ENCODE measurements at regions not wholly inside any gene's neighbourhood (a gene's known extent, or its start where the extent isn't known, plus 50 kb on each side); places are given as distances from the start of the nearest gene placed in this dataset.

GRCh38 chrX:94123062-94123461 lies 449.1 kb downstream of the FAM133A start:
- H3K9ac ChIP-seq (ENCODE audit: low read length): no peak overlapping the region
- DNase-seq (ENCODE audit: low read depth): no peak
- no peaks in the 10 kb centered on the region for H3K36me3 ChIP-seq (ENCODE audit: control insufficient read depth, insufficient read depth, low read length, severe bottlenecking)
- no peaks in the 10 kb centered on the region for H3K9me3 ChIP-seq (ENCODE audit: control insufficient read depth, low read length)
- H3K27me3 ChIP-seq (replicated peaks; ENCODE audit: control insufficient read depth, insufficient read depth, low read length): no peaks in the 10 kb centered on the region
- H3K4me1 ChIP-seq (ENCODE audit: control insufficient read depth, insufficient read depth, low read length): no peaks in the 10 kb centered on the region
- H3K4me3 ChIP-seq (ENCODE audit: low read length): no peak overlapping the region

- no peaks in the 10 kb centered on the region for H3K27me3 ChIP-seq (replicated peaks; ENCODE audit: control insufficient read depth, insufficient read depth, low read length)
- H3K4me1 ChIP-seq (ENCODE audit: control insufficient read depth, insufficient read depth, low read length): no peaks in the 10 kb centered on the region
- H3K9ac ChIP-seq (ENCODE audit: low read length): no peak overlapping the region
- peaks cover 4% of the 10 kb centered on the region for H3K9me3 ChIP-seq (ENCODE audit: control insufficient read depth, low read length)
- no peaks in the 10 kb centered on the region for H3K36me3 ChIP-seq (ENCODE audit: control insufficient read depth, insufficient read depth, low read length, severe bottlenecking)
- DNase-seq (ENCODE audit: low read depth): no peak
- H3K4me3 ChIP-seq (ENCODE audit: low read length): no peak overlapping the region
Observed at GRCh38 chrX:94162971-94163370, 489.0 kb downstream of the FAM133A start.

- Histone ChIP-seq H3K9me3 (ENCODE audit: control insufficient read depth, low read length) (peaks cover 10% of the 10 kb centered on the region), H3K9ac (ENCODE audit: low read length) (no peak overlapping the region), H3K4me3 (ENCODE audit: low read length) (no peak overlapping the region), H3K36me3 (ENCODE audit: control insufficient read depth, insufficient read depth, low read length, severe bottlenecking) (no peaks in the 10 kb centered on the region), H3K4me1 (ENCODE audit: control insufficient read depth, insufficient read depth, low read length) (no peaks in the 10 kb centered on the region), H3K27me3 (replicated peaks; ENCODE audit: control insufficient read depth, insufficient read depth, low read length) (no peaks in the 10 kb centered on the region)
- no peak for DNase-seq (ENCODE audit: low read depth)
Observed at GRCh38 chrX:94178145-94178788, 504.3 kb downstream of the FAM133A start.

GRCh38 chrX:94204524-94204923 lies 530.5 kb downstream of the FAM133A start:
- Histone ChIP-seq H3K4me1 (ENCODE audit: control insufficient read depth, insufficient read depth, low read length) (no peaks in the 10 kb centered on the region), H3K9me3 (ENCODE audit: control insufficient read depth, low read length) (no peaks in the 10 kb centered on the region), H3K4me3 (ENCODE audit: low read length) (no peak overlapping the region), H3K27me3 (replicated peaks; ENCODE audit: control insufficient read depth, insufficient read depth, low read length) (no peaks in the 10 kb centered on the region), H3K36me3 (ENCODE audit: control insufficient read depth, insufficient read depth, low read length, severe bottlenecking) (no peaks in the 10 kb centered on the region), H3K9ac (ENCODE audit: low read length) (no peak overlapping the region)
- DNase-seq (ENCODE audit: low read depth): no peak

- Histone ChIP-seq H3K4me3 (ENCODE audit: low read length) (no peak overlapping the region), H3K4me1 (ENCODE audit: control insufficient read depth, insufficient read depth, low read length) (no peaks in the 10 kb centered on the region), H3K9me3 (ENCODE audit: control insufficient read depth, low read length) (no peaks in the 10 kb centered on the region), H3K9ac (ENCODE audit: low read length) (no peak overlapping the region), H3K36me3 (ENCODE audit: control insufficient read depth, insufficient read depth, low read length, severe bottlenecking) (no peaks in the 10 kb centered on the region), H3K27me3 (replicated peaks; ENCODE audit: control insufficient read depth, insufficient read depth, low read length) (no peaks in the 10 kb centered on the region)
- no peak for DNase-seq (ENCODE audit: low read depth)
Observed at GRCh38 chrX:94216738-94217137, 542.7 kb downstream of the FAM133A start.

GRCh38 chrX:94252211-94252610 lies 578.2 kb downstream of the FAM133A start:
- no peak for DNase-seq (ENCODE audit: low read depth)
- H3K27me3 ChIP-seq (replicated peaks; ENCODE audit: control insufficient read depth, insufficient read depth, low read length): peaks cover 2% of the 10 kb centered on the region
- H3K9ac ChIP-seq (ENCODE audit: low read length): no peak overlapping the region
- no peaks in the 10 kb centered on the region for H3K36me3 ChIP-seq (ENCODE audit: control insufficient read depth, insufficient read depth, low read length, severe bottlenecking)
- H3K4me1 ChIP-seq (ENCODE audit: control insufficient read depth, insufficient read depth, low read length): no peaks in the 10 kb centered on the region
- no peak overlapping the region for H3K4me3 ChIP-seq (ENCODE audit: low read length)
- H3K9me3 ChIP-seq (ENCODE audit: control insufficient read depth, low read length): no peaks in the 10 kb centered on the region

GRCh38 chrX:94256396-94256795 lies 582.4 kb downstream of the FAM133A start:
- no peak overlapping the region for H3K4me3 ChIP-seq (ENCODE audit: low read length)
- DNase-seq (ENCODE audit: low read depth): no peak
- H3K9ac ChIP-seq (ENCODE audit: low read length): no peak overlapping the region
- H3K27me3 ChIP-seq (replicated peaks; ENCODE audit: control insufficient read depth, insufficient read depth, low read length): no peaks in the 10 kb centered on the region
- H3K36me3 ChIP-seq (ENCODE audit: control insufficient read depth, insufficient read depth, low read length, severe bottlenecking): no peaks in the 10 kb centered on the region
- H3K4me1 ChIP-seq (ENCODE audit: control insufficient read depth, insufficient read depth, low read length): no peaks in the 10 kb centered on the region
- H3K9me3 ChIP-seq (ENCODE audit: control insufficient read depth, low read length): peaks cover 13% of the 10 kb centered on the region

GRCh38 chrX:94265323-94265722 lies 591.3 kb downstream of the FAM133A start:
- H3K9ac ChIP-seq (ENCODE audit: low read length): no peak overlapping the region
- DNase-seq (ENCODE audit: low read depth): no peak
- no peaks in the 10 kb centered on the region for H3K36me3 ChIP-seq (ENCODE audit: control insufficient read depth, insufficient read depth, low read length, severe bottlenecking)
- peaks cover 13% of the 10 kb centered on the region for H3K9me3 ChIP-seq (ENCODE audit: control insufficient read depth, low read length)
- H3K4me1 ChIP-seq (ENCODE audit: control insufficient read depth, insufficient read depth, low read length): no peaks in the 10 kb centered on the region
- H3K27me3 ChIP-seq (replicated peaks; ENCODE audit: control insufficient read depth, insufficient read depth, low read length): no peaks in the 10 kb centered on the region
- H3K4me3 ChIP-seq (ENCODE audit: low read length): no peak overlapping the region

- H3K4me1 ChIP-seq (ENCODE audit: control insufficient read depth, insufficient read depth, low read length): no peaks in the 10 kb centered on the region
- DNase-seq (ENCODE audit: low read depth): no peak
- no peaks in the 10 kb centered on the region for H3K36me3 ChIP-seq (ENCODE audit: control insufficient read depth, insufficient read depth, low read length, severe bottlenecking)
- H3K4me3 ChIP-seq (ENCODE audit: low read length): no peak overlapping the region
- H3K27me3 ChIP-seq (replicated peaks; ENCODE audit: control insufficient read depth, insufficient read depth, low read length): no peaks in the 10 kb centered on the region
- no peak overlapping the region for H3K9ac ChIP-seq (ENCODE audit: low read length)
- H3K9me3 ChIP-seq (ENCODE audit: control insufficient read depth, low read length): peaks cover 12% of the 10 kb centered on the region
Observed at GRCh38 chrX:94288325-94288724, 614.3 kb downstream of the FAM133A start.

GRCh38 chrX:94288972-94289371 lies 615.0 kb downstream of the FAM133A start:
- H3K27me3 ChIP-seq (replicated peaks; ENCODE audit: control insufficient read depth, insufficient read depth, low read length): no peaks in the 10 kb centered on the region
- H3K4me1 ChIP-seq (ENCODE audit: control insufficient read depth, insufficient read depth, low read length): no peaks in the 10 kb centered on the region
- no peak for DNase-seq (ENCODE audit: low read depth)
- no peak overlapping the region for H3K9ac ChIP-seq (ENCODE audit: low read length)
- H3K9me3 ChIP-seq (ENCODE audit: control insufficient read depth, low read length): peaks cover 6% of the 10 kb centered on the region
- H3K4me3 ChIP-seq (ENCODE audit: low read length): no peak overlapping the region
- H3K36me3 ChIP-seq (ENCODE audit: control insufficient read depth, insufficient read depth, low read length, severe bottlenecking): no peaks in the 10 kb centered on the region

- Histone ChIP-seq H3K27me3 (replicated peaks; ENCODE audit: control insufficient read depth, insufficient read depth, low read length) (no peaks in the 10 kb centered on the region), H3K4me3 (ENCODE audit: low read length) (no peak overlapping the region), H3K9me3 (ENCODE audit: control insufficient read depth, low read length) (peaks cover 19% of the 10 kb centered on the region), H3K36me3 (ENCODE audit: control insufficient read depth, insufficient read depth, low read length, severe bottlenecking) (no peaks in the 10 kb centered on the region), H3K9ac (ENCODE audit: low read length) (no peak overlapping the region), H3K4me1 (ENCODE audit: control insufficient read depth, insufficient read depth, low read length) (no peaks in the 10 kb centered on the region)
- DNase-seq (ENCODE audit: low read depth): no peak
Observed at GRCh38 chrX:94302446-94302845, 628.4 kb downstream of the FAM133A start.

GRCh38 chrX:94329182-94329581 lies 655.2 kb downstream of the FAM133A start:
- Histone ChIP-seq H3K4me3 (ENCODE audit: low read length) (no peak overlapping the region), H3K9ac (ENCODE audit: low read length) (no peak overlapping the region), H3K9me3 (ENCODE audit: control insufficient read depth, low read length) (no peaks in the 10 kb centered on the region), H3K36me3 (ENCODE audit: control insufficient read depth, insufficient read depth, low read length, severe bottlenecking) (no peaks in the 10 kb centered on the region), H3K4me1 (ENCODE audit: control insufficient read depth, insufficient read depth, low read length) (no peaks in the 10 kb centered on the region), H3K27me3 (replicated peaks; ENCODE audit: control insufficient read depth, insufficient read depth, low read length) (no peaks in the 10 kb centered on the region)
- DNase-seq (ENCODE audit: low read depth): no peak

Measured in adipocyte (in vitro differentiated cells).